Hepatocyte (in vitro differentiated cells): ENCODE measurements at regions not wholly inside any gene's neighbourhood (a gene's known extent, or its start where the extent isn't known, plus 50 kb on each side); places are given as distances from the start of the nearest gene placed in this dataset.

Source experiments
- EZH2 ChIP-seq: fragments of 200-600 bp; sonication (generic); IDR thresholded peaks from 2 replicates; pipeline ENCODE4 v1.6.1; 2016; ENCODE audit warnings: antibody characterized with exemption, mild to moderate bottlenecking, borderline replicate concordance
- TF ChIP-seq, protein P1 (sequence below): fragments of 200-600 bp; sonication (generic); IDR thresholded peaks from 2 replicates; pipeline ENCODE4 v1.5.1; 2016; ENCODE audit warnings: antibody characterized with exemption, mild to moderate bottlenecking; ENCODE audit not compliant: poor library complexity

GRCh38 chr9:99362321-99362720 lies 140.2 kb downstream of the SEC61B start:
- no peak for TF ChIP-seq EZH2
- TF ChIP-seq, protein P1, sequence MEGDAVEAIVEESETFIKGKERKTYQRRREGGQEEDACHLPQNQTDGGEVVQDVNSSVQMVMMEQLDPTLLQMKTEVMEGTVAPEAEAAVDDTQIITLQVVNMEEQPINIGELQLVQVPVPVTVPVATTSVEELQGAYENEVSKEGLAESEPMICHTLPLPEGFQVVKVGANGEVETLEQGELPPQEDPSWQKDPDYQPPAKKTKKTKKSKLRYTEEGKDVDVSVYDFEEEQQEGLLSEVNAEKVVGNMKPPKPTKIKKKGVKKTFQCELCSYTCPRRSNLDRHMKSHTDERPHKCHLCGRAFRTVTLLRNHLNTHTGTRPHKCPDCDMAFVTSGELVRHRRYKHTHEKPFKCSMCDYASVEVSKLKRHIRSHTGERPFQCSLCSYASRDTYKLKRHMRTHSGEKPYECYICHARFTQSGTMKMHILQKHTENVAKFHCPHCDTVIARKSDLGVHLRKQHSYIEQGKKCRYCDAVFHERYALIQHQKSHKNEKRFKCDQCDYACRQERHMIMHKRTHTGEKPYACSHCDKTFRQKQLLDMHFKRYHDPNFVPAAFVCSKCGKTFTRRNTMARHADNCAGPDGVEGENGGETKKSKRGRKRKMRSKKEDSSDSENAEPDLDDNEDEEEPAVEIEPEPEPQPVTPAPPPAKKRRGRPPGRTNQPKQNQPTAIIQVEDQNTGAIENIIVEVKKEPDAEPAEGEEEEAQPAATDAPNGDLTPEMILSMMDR = no peak
